IMR-90 (cell line): ENCODE measurements at regions not wholly inside any gene's neighbourhood (a gene's known extent, or its start where the extent isn't known, plus 50 kb on each side); places are given as distances from the start of the nearest gene placed in this dataset.

Experiments
- ATAC-seq: fragments of 200-7000 bp; cut with Tn5 transposase; 2 replicates; pipeline ENCODE4 v1.9.1; 2020; ENCODE audit warnings: low read depth, mild to moderate bottlenecking, moderate library complexity
- BruUV-seq: library from RNA; stranded (reverse); fragments of 400-500 nt; replicated peaks from 2 replicates; lab custom pipeline; 2021; lab: Mats Ljungman, UMichigan
- CTCF ChIA-PET: fragments of 300-600 bp; formaldehyde crosslinking; extraction: SDS; loops from one replicate; lab custom pipeline; 2021; ENCODE audit warnings: antibody characterized with exemption; lab: Yijun Ruan, JAX
- POLR2A ChIA-PET: fragments of 300-600 bp; sonication (Branson Sonifier 250); formaldehyde crosslinking; loops from one replicate; lab custom pipeline; 2022; ENCODE audit warnings: antibody characterized with exemption; ENCODE audit not compliant: unreplicated experiment; lab: Charles Lee
- DNase-seq: peaks from one replicate; pipeline ENCODE4 v3.0.0; 2013
- H2AFZ ChIP-seq: replicated peaks from 2 replicates; pipeline ENCODE3; 2013; ENCODE audit warnings: low read length, mild to moderate bottlenecking; ENCODE audit not compliant: poor library complexity
- H2AK5ac ChIP-seq: 2 replicates; pipeline ENCODE4 v1.6.1; 2013; ENCODE audit warnings: low read depth, low read length, inconsistent platforms
- H2AK9ac ChIP-seq: replicated peaks from 2 replicates; pipeline ENCODE3; 2013; ENCODE audit warnings: mild to moderate bottlenecking, low read depth, low read length, moderate library complexity; ENCODE audit not compliant: poor library complexity
- H2BK120ac ChIP-seq: 2 replicates; pipeline ENCODE4 v1.6.1; 2013; ENCODE audit warnings: low read depth, low read length, inconsistent platforms
- H2BK15ac ChIP-seq: 3 replicates; pipeline ENCODE4 v1.6.1; 2013; ENCODE audit warnings: low read depth, low read length, inconsistent platforms
- H2BK20ac ChIP-seq: 2 replicates; pipeline ENCODE4 v1.6.1; 2013; ENCODE audit warnings: low read depth, mild to moderate bottlenecking, inconsistent platforms, low read length, moderate library complexity
- H2BK5ac ChIP-seq: 2 replicates; pipeline ENCODE4 v1.6.1; 2013; ENCODE audit warnings: mild to moderate bottlenecking, low read depth, low read length, inconsistent platforms; ENCODE audit not compliant: poor library complexity, severe bottlenecking
- H3K14ac ChIP-seq: replicated peaks from 2 replicates; pipeline ENCODE4 v1.6.1; 2013; ENCODE audit warnings: low read depth, low read length, inconsistent platforms
- H3K18ac ChIP-seq: 2 replicates; pipeline ENCODE4 v1.6.1; 2013; ENCODE audit warnings: low read depth, low read length, control low read depth
- H3K23ac ChIP-seq: 2 replicates; pipeline ENCODE4 v1.6.1; 2013; ENCODE audit warnings: low read depth, low read length, inconsistent platforms
- H3K27ac ChIP-seq: 2 replicates; pipeline ENCODE4 v1.5.1; 2013; ENCODE audit warnings: mild to moderate bottlenecking, control low read depth, low read length; ENCODE audit not compliant: insufficient read depth
- H3K27me3 ChIP-seq: 2 replicates; pipeline ENCODE4 v1.6.1; 2013; ENCODE audit warnings: low read length; ENCODE audit not compliant: control insufficient read depth, insufficient read depth
- H3K36me3 ChIP-seq: 2 replicates; pipeline ENCODE4 v1.6.1; 2013; ENCODE audit warnings: low read length, mixed read lengths; ENCODE audit not compliant: control insufficient read depth, insufficient read depth
- H3K4ac ChIP-seq: 2 replicates; pipeline ENCODE4 v1.6.1; 2013; ENCODE audit warnings: low read depth, low read length, inconsistent platforms
- H3K4me1 ChIP-seq: 2 replicates; pipeline ENCODE4 v1.6.1; 2013; ENCODE audit warnings: low read length, mixed read lengths; ENCODE audit not compliant: control insufficient read depth, insufficient read depth
- H3K4me2 ChIP-seq: 2 replicates; pipeline ENCODE4 v1.6.1; 2013; ENCODE audit warnings: low read depth, mild to moderate bottlenecking, control low read depth, low read length, moderate library complexity
- H3K4me3 ChIP-seq: 2 replicates; pipeline ENCODE4 v1.5.1; 2013; ENCODE audit warnings: low read depth, mild to moderate bottlenecking, control low read depth, low read length, moderate library complexity; ENCODE audit not compliant: insufficient read depth
- H3K56ac ChIP-seq: 2 replicates; pipeline ENCODE4 v1.6.1; 2013; ENCODE audit warnings: low read length, inconsistent platforms; ENCODE audit not compliant: insufficient read depth; ENCODE audit errors: extremely low read depth
- H3K79me1 ChIP-seq, 2 experiments: 2 replicates each; pipeline ENCODE4 v1.6.1; 2013; ENCODE audit warnings: low read length in 2 of 2, inconsistent platforms in 1 of 2, low read depth in 1 of 2
- H3K9ac ChIP-seq: 2 replicates; pipeline ENCODE4 v1.6.1; 2013; ENCODE audit warnings: low read depth, low read length, control low read depth
- H3K9me1 ChIP-seq: 2 replicates; pipeline ENCODE4 v1.6.1; 2013; ENCODE audit warnings: low read length, inconsistent platforms; ENCODE audit not compliant: insufficient read depth
- H3K9me3 ChIP-seq: 2 replicates; pipeline ENCODE4 v1.6.1; 2013; ENCODE audit warnings: low read length; ENCODE audit not compliant: control insufficient read depth, insufficient read depth
- H4K20me1 ChIP-seq: 2 replicates; pipeline ENCODE4 v1.6.1; 2013; ENCODE audit warnings: low read length, inconsistent platforms; ENCODE audit not compliant: insufficient read depth
- H4K5ac ChIP-seq: 2 replicates; pipeline ENCODE4 v1.6.1; 2013; ENCODE audit warnings: mild to moderate bottlenecking, low read depth, low read length, control low read depth
- H4K8ac ChIP-seq, 2 experiments: 2 replicates each; pipeline ENCODE4 v1.6.1; 2013; ENCODE audit warnings: low read depth in 2 of 2, low read length in 2 of 2, control low read depth in 1 of 2, inconsistent platforms in 1 of 2
- H4K91ac ChIP-seq: 2 replicates; pipeline ENCODE4 v1.6.1; 2013; ENCODE audit warnings: low read depth, low read length, inconsistent platforms; ENCODE audit not compliant: insufficient read depth
- BHLHE40 ChIP-seq: fragments of 150-350 bp; IDR thresholded peaks from 2 replicates; pipeline ENCODE4 v1.6.1; 2016; ENCODE audit warnings: mild to moderate bottlenecking, low read depth, low read length
- CEBPB ChIP-seq: IDR thresholded peaks from 2 replicates; pipeline ENCODE4 v1.6.1; 2012; ENCODE audit warnings: low read depth, low read length, improper control_type of control experiment
- CHD1 ChIP-seq: IDR thresholded peaks from 2 replicates; pipeline ENCODE4 v1.6.1; 2012; ENCODE audit warnings: low read depth, low read length, improper control_type of control experiment
- FOS ChIP-seq: fragments of 150-350 bp; IDR thresholded peaks from 2 replicates; pipeline ENCODE4 v1.6.1; 2016; ENCODE audit warnings: low read depth, low read length
- MAFK ChIP-seq: IDR thresholded peaks from 2 replicates; pipeline ENCODE4 v1.6.1; 2012; ENCODE audit warnings: low read depth, low read length, improper control_type of control experiment
- MAZ ChIP-seq: IDR thresholded peaks from 2 replicates; pipeline ENCODE4 v1.6.1; 2012; ENCODE audit warnings: low read depth, mild to moderate bottlenecking, low read length, improper control_type of control experiment, moderate library complexity, borderline replicate concordance
- MXI1 ChIP-seq: IDR thresholded peaks from 2 replicates; pipeline ENCODE4 v1.6.1; 2012; ENCODE audit warnings: low read depth, mild to moderate bottlenecking, low read length, moderate library complexity, borderline replicate concordance
- NFE2L2 ChIP-seq: fragments of 150-350 bp; IDR thresholded peaks from 2 replicates; pipeline ENCODE4 v1.6.1; 2016; ENCODE audit warnings: low read depth, mild to moderate bottlenecking, low read length
- POLR2A ChIP-seq: IDR thresholded peaks from 2 replicates; pipeline ENCODE4 v1.6.1; 2012; ENCODE audit warnings: mild to moderate bottlenecking, low read depth, low read length
- RAD21 ChIP-seq: IDR thresholded peaks from 2 replicates; pipeline ENCODE4 v1.6.1; 2012; ENCODE audit warnings: low read length, improper control_type of control experiment
- RCOR1 ChIP-seq: IDR thresholded peaks from 2 replicates; pipeline ENCODE4 v1.6.1; 2012; ENCODE audit warnings: mild to moderate bottlenecking, low read length, improper control_type of control experiment; ENCODE audit not compliant: insufficient replicate concordance
- RFX5 ChIP-seq: IDR thresholded peaks from 2 replicates; pipeline ENCODE4 v1.8.0; 2012; ENCODE audit warnings: low read depth, mild to moderate bottlenecking, low read length, moderate library complexity
- SMC3 ChIP-seq: fragments of 150-350 bp; IDR thresholded peaks from 2 replicates; pipeline ENCODE4 v1.6.1; 2016; ENCODE audit warnings: low read depth, mild to moderate bottlenecking, antibody characterized with exemption, low read length, moderate library complexity
- WGBS, 2 experiments: methylation state at CpG; one replicate each; pipeline versions ENCODE4 v1.1.5 to v1.1.7; 2013; ENCODE audit warnings: missing lambda C conversion rate in 2 of 2; ENCODE audit not compliant: insufficient read length in 1 of 2; ENCODE audit errors: extremely low coverage in 2 of 2; 5-methylcytosine and 5-hydroxymethylcytosine counted together
- dilution Hi-C: fragments of 300-500 bp; cut with HindIII; formaldehyde crosslinking; loops from one replicate; pipeline ENCODE4 v1.14.3; 2018; ENCODE audit warnings: low sequenced_read_pairs; ENCODE audit not compliant: unreplicated experiment
- in situ Hi-C: fragments of 300-500 bp; cut with MboI; formaldehyde crosslinking; loops from 3 replicates; pipeline ENCODE4 v1.14.3; 2019; ENCODE audit warnings: low sequenced_read_pairs, inconsistent platforms, mixed read lengths
- intact Hi-C: fragments of 100-400 bp; cut with micrococcal nuclease; formaldehyde crosslinking; loops from 2 replicates; pipeline ENCODE4 v1.10.0; 2022
- TF ChIP-seq, protein P1 (sequence below): fragments of 150-350 bp; IDR thresholded peaks from 2 replicates; pipeline ENCODE4 v1.6.1; 2016; ENCODE audit warnings: low read depth, mild to moderate bottlenecking, low read length, moderate library complexity, borderline replicate concordance
- TF ChIP-seq, protein P2 (sequence below): conservative IDR thresholded peaks from 2 replicates; pipeline ENCODE4 v1.5.1; 2012; ENCODE audit warnings: mild to moderate bottlenecking, low read depth, low read length, improper control_type of control experiment
- TF ChIP-seq, protein P3 (sequence below): fragments of 150-350 bp; IDR thresholded peaks from 2 replicates; pipeline ENCODE4 v1.6.1; 2017; ENCODE audit warnings: mild to moderate bottlenecking, antibody characterized with exemption, low read length, low read depth

DNA sequence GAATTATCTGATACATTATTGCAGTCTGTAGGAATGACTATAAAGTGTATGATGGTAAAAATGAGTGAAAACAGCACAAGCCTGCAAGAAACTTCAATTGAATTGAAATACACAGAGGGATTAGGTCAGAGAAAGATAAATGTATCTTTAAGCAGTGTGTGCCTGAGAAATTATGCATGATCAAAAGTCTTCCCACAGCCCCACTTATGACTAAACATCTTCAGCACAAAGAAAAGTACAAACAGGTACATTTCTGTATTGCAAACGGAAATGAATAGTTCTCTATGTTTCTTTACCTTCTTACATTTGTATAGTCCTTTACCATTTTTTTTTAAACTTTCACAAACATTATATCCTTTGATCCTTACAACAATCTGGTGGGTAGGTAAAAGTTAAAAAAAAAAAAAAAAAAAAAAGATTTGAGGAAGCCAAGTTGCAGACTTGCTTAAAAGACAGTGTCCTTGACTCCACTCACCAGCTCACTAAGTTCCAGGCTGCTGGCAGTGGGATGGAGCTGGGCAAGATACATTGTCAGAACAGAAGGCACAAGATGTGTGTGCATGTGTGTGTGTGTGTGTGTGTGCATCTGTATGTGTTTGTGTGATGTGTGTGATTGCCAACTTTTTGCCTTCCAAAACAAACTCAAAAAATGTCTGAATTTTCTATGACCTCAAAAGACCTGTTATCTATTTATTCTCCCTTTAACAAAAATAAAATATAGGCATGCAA, 423.7 kb upstream of the ACVR2A start:
- CTCF ChIA-PET: no interaction called here
- TF ChIP-seq CHD1 (no peak), RFX5 (no peak), SMC3 (no peak), MAZ (no peak), MAFK (no peak), NFE2L2 (no peak), BHLHE40 (no peak), RCOR1 (no peak), POLR2A (no peak), RAD21 (no peak), FOS (no peak), MXI1 (no peak), CEBPB (no peak)
- TF ChIP-seq, protein P1, sequence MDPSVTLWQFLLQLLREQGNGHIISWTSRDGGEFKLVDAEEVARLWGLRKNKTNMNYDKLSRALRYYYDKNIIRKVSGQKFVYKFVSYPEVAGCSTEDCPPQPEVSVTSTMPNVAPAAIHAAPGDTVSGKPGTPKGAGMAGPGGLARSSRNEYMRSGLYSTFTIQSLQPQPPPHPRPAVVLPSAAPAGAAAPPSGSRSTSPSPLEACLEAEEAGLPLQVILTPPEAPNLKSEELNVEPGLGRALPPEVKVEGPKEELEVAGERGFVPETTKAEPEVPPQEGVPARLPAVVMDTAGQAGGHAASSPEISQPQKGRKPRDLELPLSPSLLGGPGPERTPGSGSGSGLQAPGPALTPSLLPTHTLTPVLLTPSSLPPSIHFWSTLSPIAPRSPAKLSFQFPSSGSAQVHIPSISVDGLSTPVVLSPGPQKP: no peak
- TF ChIP-seq, protein P2, sequence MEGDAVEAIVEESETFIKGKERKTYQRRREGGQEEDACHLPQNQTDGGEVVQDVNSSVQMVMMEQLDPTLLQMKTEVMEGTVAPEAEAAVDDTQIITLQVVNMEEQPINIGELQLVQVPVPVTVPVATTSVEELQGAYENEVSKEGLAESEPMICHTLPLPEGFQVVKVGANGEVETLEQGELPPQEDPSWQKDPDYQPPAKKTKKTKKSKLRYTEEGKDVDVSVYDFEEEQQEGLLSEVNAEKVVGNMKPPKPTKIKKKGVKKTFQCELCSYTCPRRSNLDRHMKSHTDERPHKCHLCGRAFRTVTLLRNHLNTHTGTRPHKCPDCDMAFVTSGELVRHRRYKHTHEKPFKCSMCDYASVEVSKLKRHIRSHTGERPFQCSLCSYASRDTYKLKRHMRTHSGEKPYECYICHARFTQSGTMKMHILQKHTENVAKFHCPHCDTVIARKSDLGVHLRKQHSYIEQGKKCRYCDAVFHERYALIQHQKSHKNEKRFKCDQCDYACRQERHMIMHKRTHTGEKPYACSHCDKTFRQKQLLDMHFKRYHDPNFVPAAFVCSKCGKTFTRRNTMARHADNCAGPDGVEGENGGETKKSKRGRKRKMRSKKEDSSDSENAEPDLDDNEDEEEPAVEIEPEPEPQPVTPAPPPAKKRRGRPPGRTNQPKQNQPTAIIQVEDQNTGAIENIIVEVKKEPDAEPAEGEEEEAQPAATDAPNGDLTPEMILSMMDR: no peak
- TF ChIP-seq, protein P3, sequence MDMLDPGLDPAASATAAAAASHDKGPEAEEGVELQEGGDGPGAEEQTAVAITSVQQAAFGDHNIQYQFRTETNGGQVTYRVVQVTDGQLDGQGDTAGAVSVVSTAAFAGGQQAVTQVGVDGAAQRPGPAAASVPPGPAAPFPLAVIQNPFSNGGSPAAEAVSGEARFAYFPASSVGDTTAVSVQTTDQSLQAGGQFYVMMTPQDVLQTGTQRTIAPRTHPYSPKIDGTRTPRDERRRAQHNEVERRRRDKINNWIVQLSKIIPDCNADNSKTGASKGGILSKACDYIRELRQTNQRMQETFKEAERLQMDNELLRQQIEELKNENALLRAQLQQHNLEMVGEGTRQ: no peak
- WGBS, 2 experiments: no CpG with 5 or more reads among the region's 1 CpG

More for the DNA sequence above, 423.7 kb upstream of the ACVR2A start:
- no peak for DNase-seq
- Histone ChIP-seq H3K36me3 (no peaks in the 10 kb centered on the region), H3K18ac (no peak overlapping the region), H3K9ac (no peak overlapping the region), H4K5ac (no peak overlapping the region), H2AK9ac (no peak overlapping the region), H2BK120ac (no peak overlapping the region), H3K4ac (no peak overlapping the region), H4K8ac (no peak overlapping the region), H4K91ac (no peak overlapping the region), H3K14ac (no peak overlapping the region), H3K27me3 (no peaks in the 10 kb centered on the region), H3K56ac (no peak overlapping the region), H4K20me1 (no peaks in the 10 kb centered on the region), H3K4me1 (no peaks in the 10 kb centered on the region), H3K9me3 (no peaks in the 10 kb centered on the region), H3K4me2 (no peak overlapping the region), H2BK5ac (no peak overlapping the region), H2AK5ac (no peak overlapping the region), H2AFZ (no peak overlapping the region), H3K9me1 (no peaks in the 10 kb centered on the region), H3K27ac (no peak overlapping the region), H3K23ac (no peak overlapping the region), H3K79me1 (no peaks in the 10 kb centered on the region), H2BK20ac (no peak overlapping the region), H3K4me3 (no peak overlapping the region), H2BK15ac (no peak overlapping the region)
- dilution Hi-C loops (no loop called here), intact Hi-C loops (no loop called here), in situ Hi-C loops (no loop called here)
- ATAC-seq: no peak
- POLR2A ChIA-PET: no interaction called here
- no TSS peak for BruUV-seq
